Stimulated activated effector memory CD8-positive, alpha-beta T cell treated with anti-CD3 and anti-CD28 coated beads, Interleukin-12 subunit alpha, Interleukin-12 subunit beta, amount 100 ng/mL, for 72 hours (primary cell): ENCODE measurements at regions not wholly inside any gene's neighbourhood (a gene's known extent, or its start where the extent isn't known, plus 50 kb on each side); places are given as distances from the start of the nearest gene placed in this dataset.

Source experiments
- ATAC-seq: fragments of 150-1000 bp; cut with Tn5 transposase; 2 replicates; pipeline ENCODE4 v1.10.0; 2021
- DNase-seq, 2 donors: peaks; one replicate each; pipeline ENCODE4 v3.0.0; 2021 to 2022; ENCODE audit warnings: low spot score in 2 of 2
- H3K27ac Mint-ChIP-seq: one replicate; pipeline ENCODE4 v1.8.0; 2022; ENCODE audit warnings: mild to moderate bottlenecking, mixed read lengths
- H3K36me3 Mint-ChIP-seq: one replicate; pipeline ENCODE4 v1.8.0; 2022; ENCODE audit warnings: mild to moderate bottlenecking, mixed read lengths
- H3K4me1 Mint-ChIP-seq: one replicate; pipeline ENCODE4 v1.8.0; 2022; ENCODE audit warnings: mixed read lengths
- H3K4me3 Mint-ChIP-seq: one replicate; pipeline ENCODE4 v1.8.0; 2022; ENCODE audit warnings: mild to moderate bottlenecking, mixed read lengths
- H3K9me3 Mint-ChIP-seq: one replicate; pipeline ENCODE4 v1.8.0; 2022; ENCODE audit warnings: mixed read lengths

DNA sequence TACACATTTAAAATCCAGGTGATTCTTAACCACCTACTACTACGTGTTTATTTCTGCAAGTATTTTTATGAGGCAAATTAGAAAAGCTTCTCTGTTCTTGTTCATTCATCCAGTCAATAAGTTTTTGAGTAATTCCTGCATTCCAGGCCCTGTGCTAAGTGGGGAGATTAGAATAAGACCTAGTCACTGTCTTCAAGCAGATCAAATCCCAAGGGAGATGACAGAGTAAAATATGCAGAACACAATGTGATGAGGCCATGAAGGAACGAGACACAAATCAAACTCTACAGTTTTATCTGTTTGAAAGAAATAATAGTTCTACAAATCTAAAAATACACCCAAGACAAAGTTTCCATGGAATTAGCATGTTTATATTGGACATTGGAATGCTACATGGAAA is 158.8 kb downstream of the CEP120 start:
- H3K36me3 Mint-ChIP-seq, result no peaks in the 10 kb centered on the region

DNA sequence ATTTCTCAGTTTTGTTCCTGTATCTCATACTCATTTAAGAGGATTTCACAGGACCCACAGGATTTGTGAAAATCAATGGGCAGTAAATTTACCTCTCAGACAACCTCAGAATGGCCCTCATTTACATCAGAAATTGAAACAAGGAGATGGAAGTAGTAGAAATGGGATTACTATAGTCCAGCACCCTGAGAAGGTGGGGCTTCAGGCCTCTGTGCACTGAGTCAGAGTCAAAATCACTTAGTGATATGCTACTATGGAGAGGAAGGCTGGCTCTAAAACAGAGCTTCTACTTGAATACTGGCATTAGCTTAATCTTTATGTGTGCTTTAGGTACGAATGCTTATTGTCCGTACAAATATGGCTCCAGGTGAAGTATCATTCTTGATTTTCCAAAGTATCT is 159.3 kb downstream of the CEP120 start:
- H3K36me3 Mint-ChIP-seq, result no peaks in the 10 kb centered on the region

More for the DNA sequence above, 158.8 kb downstream of the CEP120 start:
- DNase-seq (no peak), ATAC-seq (no peak)
- Mint-ChIP-seq H3K4me3 (no peak overlapping the region), H3K4me1 (no peaks in the 10 kb centered on the region), H3K27ac (no peak overlapping the region), H3K9me3 (no peaks in the 10 kb centered on the region)

DNA sequence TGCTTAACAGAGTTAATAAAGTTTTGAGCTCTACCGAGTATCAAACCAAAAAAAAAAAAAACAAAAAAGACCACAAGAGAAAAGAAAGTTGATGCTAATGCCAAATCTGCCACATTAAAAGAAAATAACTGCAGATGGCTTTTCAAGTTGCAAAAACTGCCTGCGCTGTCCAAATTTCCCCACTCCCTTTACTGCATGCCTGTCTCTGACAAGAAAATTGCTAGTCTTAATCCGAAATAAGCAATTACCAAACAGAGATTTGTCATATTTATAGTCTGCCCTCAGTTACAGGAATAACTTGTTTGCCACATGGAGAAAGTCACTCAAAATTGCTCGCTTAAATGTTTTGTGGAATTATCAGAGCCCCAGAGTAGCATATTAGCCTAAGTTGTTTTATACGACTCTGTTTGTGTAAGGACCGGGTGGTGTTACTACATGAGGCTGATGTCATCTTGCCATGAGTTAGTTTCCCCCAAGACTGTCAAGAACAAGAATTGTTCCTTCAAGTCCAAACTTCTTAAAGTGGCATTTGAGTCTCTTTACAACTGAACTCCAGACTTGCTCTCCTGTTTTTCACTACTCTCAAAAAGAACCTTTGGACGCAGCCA is 160.9 kb downstream of the CEP120 start:
- Mint-ChIP-seq H3K36me3 (no peaks in the 10 kb centered on the region), H3K4me3 (no peak overlapping the region), H3K9me3 (peaks cover 5% of the 10 kb centered on the region), H3K4me1 (no peaks in the 10 kb centered on the region), H3K27ac (no peak overlapping the region)
- ATAC-seq, result no peak
- DNase-seq, result no peak

More for the DNA sequence above, 159.3 kb downstream of the CEP120 start:
- no peak overlapping the region for H3K27ac Mint-ChIP-seq
- DNase-seq (no peak), ATAC-seq (no peak)
- H3K9me3 Mint-ChIP-seq, result no peaks in the 10 kb centered on the region
- no peak overlapping the region for H3K4me3 Mint-ChIP-seq
- H3K4me1 Mint-ChIP-seq, result no peaks in the 10 kb centered on the region

DNA sequence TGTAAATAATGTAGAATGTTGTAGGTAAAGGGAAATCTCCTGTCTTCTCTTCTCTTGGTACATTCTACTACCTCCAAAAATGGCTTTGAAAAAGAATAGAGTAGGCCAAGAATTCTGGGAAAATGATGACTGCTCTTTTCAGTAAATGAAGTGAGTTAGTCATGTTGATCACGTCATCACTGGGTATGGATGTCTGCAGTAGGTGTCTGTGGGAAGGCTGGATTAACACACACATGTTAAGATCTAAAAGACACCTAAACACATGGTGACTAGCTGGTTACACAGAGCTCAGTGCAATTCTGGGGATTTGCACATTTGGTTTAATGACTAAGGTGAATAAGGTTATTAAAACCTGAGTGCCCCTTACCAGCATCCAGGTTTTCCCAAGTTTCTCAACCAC is 161.5 kb downstream of the CEP120 start:
- DNase-seq, result no peak
- Mint-ChIP-seq H3K36me3 (no peaks in the 10 kb centered on the region), H3K4me3 (no peak overlapping the region), H3K4me1 (no peaks in the 10 kb centered on the region), H3K9me3 (peaks cover 5% of the 10 kb centered on the region), H3K27ac (no peak overlapping the region)
- no peak for ATAC-seq

DNA sequence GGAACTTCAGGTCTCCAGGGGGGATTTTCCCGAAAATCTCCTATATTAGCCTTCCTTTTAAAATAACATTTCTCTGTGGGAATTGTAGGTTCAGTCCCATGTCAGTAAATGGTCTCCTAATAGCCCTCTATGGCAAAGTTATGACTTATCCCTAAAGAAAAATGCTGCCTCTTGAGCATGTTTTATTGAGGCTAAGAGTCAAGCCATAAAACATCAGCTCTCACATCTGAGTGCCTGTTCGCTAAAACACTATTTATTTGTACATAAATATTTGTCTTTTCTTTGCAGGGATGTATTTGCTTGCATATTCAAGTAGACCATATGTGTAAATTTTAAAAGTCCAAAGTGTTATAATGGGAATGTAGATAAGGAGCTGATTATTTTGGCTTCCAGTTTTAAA is 160.4 kb downstream of the PRDM6 start:
- no peak for DNase-seq
- peaks cover 3% of the 10 kb centered on the region for H3K9me3 Mint-ChIP-seq
- no peaks in the 10 kb centered on the region for H3K36me3 Mint-ChIP-seq
- no peak for ATAC-seq
- H3K4me1 Mint-ChIP-seq, result no peaks in the 10 kb centered on the region
- no peak overlapping the region for H3K27ac Mint-ChIP-seq
- no peak overlapping the region for H3K4me3 Mint-ChIP-seq

DNA sequence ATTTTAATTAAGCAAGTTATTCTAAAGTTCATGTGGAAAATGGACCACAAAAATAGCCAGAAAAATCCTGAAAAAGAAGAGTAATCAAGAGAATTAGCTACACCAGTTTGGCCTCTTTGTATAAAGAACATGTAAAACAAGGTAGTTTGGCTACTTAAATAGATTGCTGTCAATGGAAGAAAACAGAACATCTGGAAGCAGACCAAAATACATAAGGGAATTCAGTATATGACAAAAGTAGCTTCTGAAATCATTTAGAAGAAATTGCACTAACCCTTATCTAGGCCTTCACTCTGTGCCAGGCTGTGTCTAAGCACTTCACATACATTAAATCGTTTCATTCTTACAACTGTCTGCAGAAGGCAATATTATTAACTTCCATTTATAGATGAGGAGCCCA is 156.6 kb downstream of the PRDM6 start:
- ATAC-seq (no peak), DNase-seq (no peak)
- Mint-ChIP-seq H3K4me1 (no peaks in the 10 kb centered on the region), H3K9me3 (peaks cover 3% of the 10 kb centered on the region), H3K4me3 (no peak overlapping the region), H3K36me3 (no peaks in the 10 kb centered on the region), H3K27ac (no peak overlapping the region)

DNA sequence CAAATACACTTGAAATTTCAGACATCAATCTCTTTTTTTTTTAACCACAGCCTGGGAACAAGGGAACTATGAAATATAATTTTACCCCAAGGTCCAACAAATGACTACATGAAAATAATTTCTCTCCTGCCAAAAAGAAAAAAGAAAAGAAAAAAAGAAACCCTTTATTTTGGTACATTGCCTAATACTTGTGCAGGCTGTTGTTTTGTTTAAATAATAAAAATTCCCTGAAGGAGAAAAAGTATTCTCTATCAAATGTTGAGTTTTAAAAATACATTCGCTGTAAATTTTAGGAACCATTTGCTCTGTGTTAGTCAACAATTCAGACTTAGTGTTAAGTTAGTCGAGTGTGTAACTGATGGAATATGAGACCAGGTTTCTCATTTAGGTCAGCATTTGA is 155.4 kb downstream of the PRDM6 start:
- Mint-ChIP-seq H3K27ac (no peak overlapping the region), H3K9me3 (peaks cover 3% of the 10 kb centered on the region), H3K4me1 (no peaks in the 10 kb centered on the region), H3K36me3 (no peaks in the 10 kb centered on the region), H3K4me3 (no peak overlapping the region)
- ATAC-seq (no peak), DNase-seq (no peak)
